ENCODE measurements at regions not wholly inside any gene's neighbourhood (a gene's known extent, or its start where the extent isn't known, plus 50 kb on each side); places are given as distances from the start of the nearest gene placed in this dataset.

DNA sequence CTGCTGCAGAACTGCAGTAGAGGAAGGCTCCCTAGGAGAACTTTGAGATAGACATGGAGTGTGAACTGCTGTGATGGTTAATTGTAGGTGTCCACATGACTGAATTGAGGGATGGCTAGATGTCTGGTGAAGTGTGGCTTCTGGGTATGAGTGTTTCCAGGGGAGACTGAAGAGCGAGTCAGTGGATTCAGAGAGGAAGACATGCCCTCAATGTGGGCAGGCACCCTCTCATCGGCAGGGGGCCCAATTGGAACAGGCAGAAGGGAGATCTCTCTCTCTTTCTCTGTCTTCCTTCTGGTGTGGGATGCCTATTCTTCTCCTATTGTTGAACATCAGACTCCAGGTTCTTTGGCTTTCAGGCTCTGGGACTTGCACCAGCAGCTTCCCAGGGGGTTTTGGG, 304.7 kb upstream of the GATB start:
- ChIA-PET POLR2A (no interaction called here), CTCF (no interaction called here)
- no peak for DNase-seq (ENCODE audit: low read depth, low spot score)
- TF ChIP-seq, protein P1, sequence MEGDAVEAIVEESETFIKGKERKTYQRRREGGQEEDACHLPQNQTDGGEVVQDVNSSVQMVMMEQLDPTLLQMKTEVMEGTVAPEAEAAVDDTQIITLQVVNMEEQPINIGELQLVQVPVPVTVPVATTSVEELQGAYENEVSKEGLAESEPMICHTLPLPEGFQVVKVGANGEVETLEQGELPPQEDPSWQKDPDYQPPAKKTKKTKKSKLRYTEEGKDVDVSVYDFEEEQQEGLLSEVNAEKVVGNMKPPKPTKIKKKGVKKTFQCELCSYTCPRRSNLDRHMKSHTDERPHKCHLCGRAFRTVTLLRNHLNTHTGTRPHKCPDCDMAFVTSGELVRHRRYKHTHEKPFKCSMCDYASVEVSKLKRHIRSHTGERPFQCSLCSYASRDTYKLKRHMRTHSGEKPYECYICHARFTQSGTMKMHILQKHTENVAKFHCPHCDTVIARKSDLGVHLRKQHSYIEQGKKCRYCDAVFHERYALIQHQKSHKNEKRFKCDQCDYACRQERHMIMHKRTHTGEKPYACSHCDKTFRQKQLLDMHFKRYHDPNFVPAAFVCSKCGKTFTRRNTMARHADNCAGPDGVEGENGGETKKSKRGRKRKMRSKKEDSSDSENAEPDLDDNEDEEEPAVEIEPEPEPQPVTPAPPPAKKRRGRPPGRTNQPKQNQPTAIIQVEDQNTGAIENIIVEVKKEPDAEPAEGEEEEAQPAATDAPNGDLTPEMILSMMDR (IDR thresholded peaks at IDR 0.05; ENCODE audit: insufficient read depth, low read length, missing control alignments): no peak
- no peak overlapping the region for H3K4me3 ChIP-seq (ENCODE audit: low read depth, low read length)

DNA sequence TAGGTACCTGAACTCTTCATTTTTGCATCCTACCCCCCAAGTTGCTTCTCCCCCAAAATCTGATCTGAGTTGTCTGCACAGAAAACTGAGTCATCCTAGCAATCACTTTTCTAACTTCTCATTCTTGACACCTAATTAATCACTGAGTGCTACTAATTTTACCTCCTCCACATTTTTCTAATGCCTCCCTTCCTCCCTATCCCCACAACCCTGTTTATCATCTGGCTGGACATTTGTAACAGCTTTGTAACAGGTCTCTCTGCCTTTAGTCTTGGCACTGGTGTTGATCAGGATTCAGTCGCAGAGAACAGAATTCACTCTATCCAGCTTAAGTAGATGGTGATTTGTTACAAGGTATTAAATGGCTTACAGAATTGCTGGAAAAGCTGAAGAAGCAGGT, 303.9 kb upstream of the GATB start:
- no peak for DNase-seq (ENCODE audit: low read depth, low spot score)
- TF ChIP-seq, protein P1 (IDR thresholded peaks at IDR 0.05; ENCODE audit: insufficient read depth, low read length, missing control alignments): no peak
- CTCF ChIA-PET: no interaction called here
- POLR2A ChIA-PET: no interaction called here
- H3K4me3 ChIP-seq (ENCODE audit: low read depth, low read length): no peak overlapping the region

DNA sequence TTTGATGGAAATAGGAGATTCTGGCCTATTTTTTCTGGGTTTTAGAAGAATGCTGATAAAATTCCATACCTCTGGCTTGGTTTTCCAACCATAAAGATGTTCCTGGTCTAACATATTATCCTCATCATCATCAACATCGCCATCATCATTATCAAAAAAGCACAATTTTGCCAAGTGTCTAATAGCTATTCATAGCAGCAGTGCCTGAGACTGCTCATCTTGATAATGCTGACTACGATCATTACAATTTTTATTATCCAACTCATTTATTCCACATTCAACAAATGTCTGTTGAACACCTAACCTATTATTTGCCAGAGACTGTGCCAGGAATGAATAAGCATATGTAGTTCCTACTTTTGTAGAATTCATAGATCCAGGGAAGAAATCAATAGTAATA, 303.5 kb upstream of the GATB start:
- CTCF ChIA-PET: interaction anchor here (0.8 kb wide), 1 partner anchor 23 kb away, joined by 3 read pairs; no protein-coding TSS in a partner anchor
- no peak for DNase-seq (ENCODE audit: low read depth, low spot score)
- POLR2A ChIA-PET: no interaction called here
- H3K4me3 ChIP-seq (ENCODE audit: low read depth, low read length): no peak overlapping the region
- TF ChIP-seq, protein P1 (IDR thresholded peaks at IDR 0.05; ENCODE audit: insufficient read depth, low read length, missing control alignments): no peak

DNA sequence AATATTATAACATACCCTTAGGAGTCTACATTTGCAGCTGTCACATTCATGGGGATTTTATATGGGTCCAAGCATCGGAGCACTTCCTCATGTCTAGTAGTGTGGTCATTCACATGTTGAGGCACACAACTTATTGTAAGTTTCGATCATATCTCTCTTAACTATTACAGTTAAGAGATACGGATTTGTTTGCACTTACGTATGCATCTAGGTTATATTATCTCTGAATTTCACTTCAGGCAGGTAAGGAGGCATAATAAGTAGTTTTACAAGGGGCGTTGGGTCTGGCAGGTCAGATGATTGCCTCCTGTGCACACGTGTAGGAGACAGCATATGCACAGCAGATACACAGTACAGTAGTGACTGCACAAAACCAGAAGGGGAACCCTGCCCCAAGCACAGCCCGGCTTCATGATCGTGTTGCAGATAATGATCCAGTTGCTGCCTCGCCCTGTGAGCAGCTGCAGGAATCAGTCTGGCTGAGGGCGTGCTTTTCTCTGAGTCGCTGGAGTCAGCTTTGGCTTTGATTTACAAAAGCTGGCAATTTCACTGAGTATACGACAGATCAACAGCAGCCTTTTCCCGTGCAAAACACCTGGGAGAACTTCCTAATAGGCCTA, 302.9 kb upstream of the GATB start:
- no peak for DNase-seq (ENCODE audit: low read depth, low spot score)
- POLR2A ChIA-PET: no interaction called here
- CTCF ChIA-PET: interaction anchor here (0.8 kb wide), 1 partner anchor 23 kb away, joined by 3 read pairs; no protein-coding TSS in a partner anchor
- TF ChIP-seq, protein P1 (IDR thresholded peaks at IDR 0.05; ENCODE audit: insufficient read depth, low read length, missing control alignments): no peak
- no peak overlapping the region for H3K4me3 ChIP-seq (ENCODE audit: low read depth, low read length)

DNA sequence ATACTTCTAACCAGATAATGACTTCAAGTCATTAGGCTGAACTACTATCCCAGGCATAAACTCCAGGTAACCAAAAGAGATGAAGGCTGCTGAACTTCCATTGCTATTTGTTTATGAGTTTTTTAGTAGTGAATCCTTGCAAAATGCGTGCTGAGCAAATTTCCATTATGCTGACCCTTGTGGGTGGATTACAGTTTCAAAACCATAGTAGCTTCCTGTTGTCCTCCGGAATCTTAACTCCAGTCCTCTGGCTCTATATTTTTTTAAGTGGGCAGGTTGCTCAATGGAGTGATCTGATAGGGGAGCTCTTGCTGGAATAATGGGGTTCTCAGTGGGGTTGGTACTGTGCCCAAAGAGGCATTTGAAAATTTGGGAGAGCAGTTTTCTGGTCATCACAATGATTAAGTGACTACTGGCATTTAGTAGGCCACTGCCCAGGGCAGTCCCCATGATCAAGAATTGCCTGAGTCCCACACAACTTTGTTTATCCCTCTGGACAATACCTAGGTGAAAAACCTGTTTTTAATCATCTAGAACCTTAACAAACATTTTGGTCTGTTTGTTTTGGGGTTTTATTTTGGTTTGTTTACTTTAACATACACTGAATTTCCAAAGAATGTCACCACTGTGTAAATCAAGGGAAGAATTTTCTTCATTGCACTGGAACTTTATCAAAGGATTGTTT, 302.3 kb upstream of the GATB start:
- TF ChIP-seq, protein P1 (IDR thresholded peaks at IDR 0.05; ENCODE audit: insufficient read depth, low read length, missing control alignments): no peak
- ChIA-PET POLR2A (no interaction called here), CTCF (no interaction called here)
- no peak overlapping the region for H3K4me3 ChIP-seq (ENCODE audit: low read depth, low read length)
- no peak for DNase-seq (ENCODE audit: low read depth, low spot score)

DNA sequence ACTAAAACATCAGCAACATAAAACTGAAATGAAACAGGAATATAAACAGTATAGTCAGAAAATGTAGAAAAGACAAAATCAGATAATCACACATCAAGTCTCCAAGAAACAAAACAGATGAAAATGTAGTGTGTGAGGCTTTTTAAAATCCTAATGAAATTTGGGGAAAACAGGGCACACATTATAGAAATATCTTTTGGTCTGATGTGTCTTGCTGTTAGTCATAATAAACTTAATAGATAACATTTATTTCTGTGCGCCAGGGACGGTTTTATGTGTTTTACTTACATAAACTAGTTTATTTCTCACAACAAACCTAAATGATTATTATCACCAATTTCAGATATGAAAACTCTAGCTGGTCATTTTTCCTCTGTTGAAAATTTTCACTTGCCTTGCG, 293.9 kb upstream of the GATB start:
- ChIA-PET POLR2A (no interaction called here), CTCF (no interaction called here)
- no peak for DNase-seq (ENCODE audit: low read depth, low spot score)
- TF ChIP-seq, protein P1 (IDR thresholded peaks at IDR 0.05; ENCODE audit: insufficient read depth, low read length, missing control alignments): no peak
- no peak overlapping the region for H3K4me3 ChIP-seq (ENCODE audit: low read depth, low read length)
